GM19193 (cell line): ENCODE measurements at regions not wholly inside any gene's neighbourhood (a gene's known extent, or its start where the extent isn't known, plus 50 kb on each side); places are given as distances from the start of the nearest gene placed in this dataset.

Experiments used
- POLR2A ChIP-seq: IDR thresholded peaks from 4 replicates; pipeline ENCODE4 v1.6.1; 2011; ENCODE audit not compliant: insufficient read depth, insufficient read length; ENCODE audit errors: extremely low read depth

GRCh38 chr1:187038784-187039183 is 210.0 kb downstream of the PLA2G4A start:
- TF ChIP-seq POLR2A, result no peak

DNA sequence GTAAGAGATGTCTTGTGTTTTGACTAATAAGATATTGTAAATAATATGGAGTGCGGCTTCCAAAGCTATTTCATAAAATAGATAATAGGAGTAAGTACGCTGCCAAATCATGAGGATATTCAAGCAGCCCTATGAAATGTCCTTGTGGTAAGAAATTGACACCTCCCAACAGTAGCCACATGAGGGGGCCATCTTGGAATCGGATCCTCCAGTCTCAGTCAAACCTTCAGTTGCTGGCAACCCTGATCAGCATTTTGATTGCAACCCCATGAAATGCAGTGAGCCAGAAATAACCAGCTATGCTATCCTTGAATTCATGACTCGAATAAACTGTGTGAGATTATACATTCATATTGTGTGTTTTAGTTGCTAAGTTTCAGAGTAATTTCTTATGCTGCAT is 212.4 kb downstream of the PLA2G4A start:
- no peak for TF ChIP-seq POLR2A

GRCh38 chr1:187042538-187042937 is 213.8 kb downstream of the PLA2G4A start:
- TF ChIP-seq POLR2A, result no peak

- no peak for TF ChIP-seq POLR2A
Observed at GRCh38 chr1:187044411-187044810, 215.7 kb downstream of the PLA2G4A start.

DNA sequence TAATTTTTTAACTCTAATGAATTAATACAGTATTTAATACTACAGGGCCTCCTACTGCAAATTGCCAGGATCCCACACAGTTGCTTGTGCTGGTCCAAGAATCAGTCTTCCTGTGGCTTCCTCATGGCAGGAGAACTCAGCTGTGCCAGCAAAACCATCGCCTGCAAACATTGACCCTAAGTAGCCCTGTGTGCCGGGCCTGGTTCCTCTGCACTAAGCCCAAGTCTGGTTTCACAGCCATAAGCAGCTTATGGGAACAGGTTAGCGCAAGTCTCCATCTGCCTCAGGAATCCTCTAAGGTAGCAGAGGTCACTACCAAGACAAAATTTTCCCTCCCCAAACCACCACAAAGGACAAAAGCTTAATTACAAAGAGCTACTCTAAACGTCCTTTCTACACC is 216.6 kb downstream of the PLA2G4A start:
- TF ChIP-seq POLR2A, result no peak

DNA sequence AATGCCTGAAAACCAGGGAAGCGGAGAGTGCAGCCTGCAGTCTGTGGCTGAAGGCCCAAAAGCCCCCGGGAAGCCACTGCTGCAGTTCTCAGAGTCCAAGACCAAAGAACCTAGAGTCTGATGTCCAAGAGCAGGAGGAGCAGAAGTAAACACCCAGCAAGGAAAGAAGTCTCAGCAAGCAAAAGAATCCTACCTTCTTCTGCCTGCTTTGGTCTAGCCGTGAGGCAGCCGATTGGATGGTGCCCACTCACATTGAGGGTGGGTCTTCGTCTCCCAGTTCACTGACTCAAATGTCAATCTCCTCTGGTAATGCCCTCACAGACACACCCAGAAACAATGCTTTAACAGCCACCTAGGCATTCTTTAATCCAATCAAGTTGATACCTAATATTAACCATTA is 217.5 kb downstream of the PLA2G4A start:
- no peak for TF ChIP-seq POLR2A

DNA sequence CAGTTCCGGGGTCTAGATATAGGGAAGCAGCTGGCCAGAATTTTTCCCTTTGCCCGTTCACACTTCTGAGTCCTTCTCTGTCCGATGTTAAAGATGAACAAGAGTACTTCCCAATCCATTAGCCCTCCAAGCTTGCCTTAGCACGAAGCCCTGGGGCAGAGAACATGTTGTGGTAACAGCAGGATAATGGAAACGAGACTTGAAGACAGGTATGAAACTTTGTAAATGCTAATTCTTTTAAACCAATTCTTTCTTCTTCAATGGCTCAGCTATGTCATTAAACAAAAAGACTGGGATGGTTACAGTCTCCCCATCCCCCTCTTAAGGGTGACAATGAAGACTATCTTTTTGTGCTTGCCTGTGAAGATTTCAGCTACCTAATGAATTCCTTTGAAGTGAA is 218.5 kb downstream of the PLA2G4A start:
- no peak for TF ChIP-seq POLR2A

DNA sequence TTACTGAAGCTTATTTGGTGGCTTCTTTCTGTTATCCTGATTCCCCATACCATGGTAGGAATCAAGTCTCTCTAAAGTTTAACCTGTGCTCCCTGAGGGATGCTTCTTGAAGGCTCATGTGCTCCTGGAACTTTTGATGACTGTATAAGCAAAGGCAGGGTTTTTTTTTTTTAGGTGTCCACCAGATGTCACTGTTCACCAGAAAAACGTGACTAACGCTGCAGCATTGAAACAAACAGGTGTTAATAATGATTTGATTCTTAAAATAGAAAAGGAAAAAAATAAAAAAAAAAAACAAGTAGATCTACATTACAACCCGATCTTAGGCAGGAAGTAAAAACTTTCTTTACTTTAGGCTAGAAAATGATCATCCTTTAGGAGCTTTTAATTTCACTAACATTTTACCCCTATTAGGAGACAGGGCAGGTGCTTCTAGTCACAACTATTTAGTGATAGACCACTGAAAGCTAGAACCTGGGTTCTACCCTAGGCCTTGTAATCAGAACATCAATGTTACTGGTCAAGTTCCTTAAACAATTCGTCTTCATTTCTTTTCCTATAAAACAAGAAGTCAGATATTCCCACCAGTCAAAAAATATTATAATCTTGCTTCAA is 223.0 kb downstream of the PLA2G4A start:
- TF ChIP-seq POLR2A, result no peak

DNA sequence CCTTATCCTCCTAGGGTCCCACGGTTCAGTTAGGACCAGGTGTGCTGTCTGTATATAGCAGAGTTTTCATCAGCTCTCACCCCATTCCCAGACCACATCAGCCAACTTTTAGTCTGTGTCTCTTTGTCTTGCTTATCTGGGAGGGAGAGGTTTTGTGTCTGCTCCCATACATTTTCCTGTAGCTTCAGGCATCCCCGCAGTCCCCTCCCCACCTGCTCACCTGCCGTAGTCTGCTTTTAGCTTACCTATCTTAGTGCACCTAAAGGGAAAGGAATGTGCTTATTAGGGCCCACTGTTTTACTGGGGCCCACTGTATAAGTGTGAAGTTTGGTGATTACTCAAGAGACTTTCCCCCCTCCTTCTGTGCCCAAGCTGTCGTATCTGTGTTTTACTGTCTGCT is 225.1 kb downstream of the PLA2G4A start:
- no peak for TF ChIP-seq POLR2A

- TF ChIP-seq POLR2A, result no peak
Observed at GRCh38 chr1:187054862-187055757, 226.4 kb downstream of the PLA2G4A start.

GRCh38 chr1:187063271-187063670 is 234.5 kb downstream of the PLA2G4A start:
- TF ChIP-seq POLR2A, result no peak

- no peak for TF ChIP-seq POLR2A
Observed at GRCh38 chr1:187067160-187067559, 238.4 kb downstream of the PLA2G4A start.

GRCh38 chr1:187070076-187070475 is 241.3 kb downstream of the PLA2G4A start:
- no peak for TF ChIP-seq POLR2A

GRCh38 chr1:187073035-187073560 is 244.3 kb downstream of the PLA2G4A start:
- peak; percentile 26 for TF ChIP-seq POLR2A

DNA sequence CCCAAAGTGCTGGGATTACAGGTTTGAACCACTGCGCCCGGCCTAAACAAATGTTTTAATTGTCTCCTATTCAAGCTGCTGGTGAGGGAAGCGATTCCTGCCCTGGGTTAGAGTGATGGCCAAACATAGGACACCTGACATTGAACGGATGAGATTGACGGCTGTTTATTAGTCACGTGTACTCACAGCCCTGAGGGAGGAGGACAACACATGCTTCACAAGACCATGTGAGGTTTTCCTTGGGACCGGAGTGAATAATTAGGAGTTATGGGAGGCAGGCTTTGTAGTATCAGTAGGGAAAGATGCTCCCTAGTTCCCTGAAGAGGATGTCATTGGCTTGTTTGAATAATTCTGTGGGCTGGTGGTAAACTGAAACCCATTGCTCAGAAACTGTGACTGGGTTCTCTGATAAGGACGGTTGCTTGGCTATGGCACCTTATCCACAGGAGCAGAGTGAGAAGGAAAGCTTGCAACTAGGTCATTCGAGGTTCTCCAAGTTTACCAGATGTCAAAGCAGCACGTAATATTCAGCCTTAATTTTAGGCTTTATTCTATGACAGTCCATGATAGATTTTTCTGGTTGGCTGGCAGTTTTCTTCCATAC is 245.8 kb downstream of the PLA2G4A start:
- no peak for TF ChIP-seq POLR2A

DNA sequence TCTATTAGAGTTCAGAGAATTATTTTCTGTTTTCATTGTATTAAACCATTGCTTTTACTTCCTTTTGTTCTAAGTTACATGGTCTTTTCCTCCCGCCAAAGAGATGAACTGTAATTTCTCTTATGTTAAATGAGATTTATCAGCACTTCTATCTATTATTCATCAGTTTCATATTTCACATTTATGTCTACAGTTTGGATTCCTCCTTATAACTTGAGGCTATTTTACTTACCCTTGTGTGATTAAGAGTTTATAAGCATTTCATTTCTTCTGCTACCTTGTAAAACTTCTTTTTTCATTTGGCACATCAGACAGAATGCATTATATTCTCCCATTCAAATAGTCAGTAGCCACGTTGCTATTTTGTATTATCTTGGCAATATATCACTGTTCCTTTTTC is 248.2 kb downstream of the PLA2G4A start:
- no peak for TF ChIP-seq POLR2A

DNA sequence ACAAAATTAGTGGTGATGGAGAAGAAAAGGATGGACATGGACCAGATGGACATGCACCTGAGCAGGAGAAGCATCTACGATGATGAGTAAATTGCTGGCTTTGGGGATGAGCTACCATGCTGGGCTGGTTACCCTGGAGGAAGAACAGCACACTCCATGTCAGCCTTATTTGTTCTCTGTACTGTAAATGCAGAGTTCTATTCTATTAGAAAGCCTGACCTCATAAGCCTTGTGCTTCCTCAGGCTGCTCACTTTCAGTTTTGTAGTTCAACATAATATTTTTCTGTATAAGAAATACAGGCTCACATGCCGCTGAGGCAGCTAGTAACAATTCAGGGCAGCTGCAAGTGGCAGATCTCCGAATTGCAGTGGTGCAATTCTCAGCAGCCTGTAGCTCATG is 249.6 kb downstream of the PLA2G4A start:
- no peak for TF ChIP-seq POLR2A

DNA sequence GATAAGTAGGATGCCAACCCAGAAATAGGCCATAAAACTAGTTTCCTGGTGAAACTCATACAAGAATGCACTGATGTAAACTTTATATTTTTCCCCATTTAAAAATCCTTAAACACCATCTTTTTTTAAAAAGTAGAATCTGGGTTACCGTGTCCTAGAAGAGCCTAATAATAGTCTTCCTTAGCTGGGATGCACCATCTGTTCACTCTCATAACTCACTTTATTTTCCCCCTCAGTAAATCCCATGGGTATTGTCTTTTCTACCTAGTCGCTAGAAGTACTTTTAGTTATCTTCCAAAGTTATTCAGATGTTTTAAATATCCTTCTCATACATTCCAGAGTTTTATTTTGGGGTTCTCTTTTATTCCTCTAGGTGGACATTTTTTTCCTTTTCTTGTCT is 250.2 kb downstream of the PLA2G4A start:
- no peak for TF ChIP-seq POLR2A
